Left lung (tissue), 4 donors: ENCODE measurements at regions not wholly inside any gene's neighbourhood (a gene's known extent, or its start where the extent isn't known, plus 50 kb on each side); places are given as distances from the start of the nearest gene placed in this dataset.
"Not testable (repeated sequence)": the region's sequence is repeated elsewhere in the genome, so short reads cannot be mapped to it uniquely, and the experiment has no call there.

Experiments used
- ATAC-seq: fragments of 200-7000 bp; cut with Tn5 transposase; one replicate; pipeline ENCODE4 v1.9.1; 2020; ENCODE audit warnings: moderate library complexity
- DNase-seq, 4 donors: peaks; one replicate each; pipeline ENCODE4 v3.0.0-alpha.2; 2013 to 2020
- H3K27ac ChIP-seq, 2 donors: fragments of 200-600 bp; sonication (generic) in 1 of 2; one replicate each; pipeline versions ENCODE4 v1.5.0 to v1.8.0; 2020 to 2021
- H3K27me3 ChIP-seq, 2 donors: fragments of 200-600 bp; sonication (generic) in 1 of 2; one replicate each; pipeline versions ENCODE4 v1.5.0 to v1.8.0; 2020 to 2021
- H3K36me3 ChIP-seq, 2 donors: fragments of 200-600 bp; sonication (generic) in 1 of 2; one replicate each; pipeline versions ENCODE4 v1.5.0 to v1.8.0; 2020 to 2021
- H3K4me1 ChIP-seq, 2 donors: fragments of 200-600 bp; one replicate each; pipeline ENCODE4 v1.8.0; 2021
- H3K4me3 ChIP-seq, 2 donors: fragments of 200-600 bp; sonication (generic) in 1 of 2; one replicate each; pipeline versions ENCODE4 v1.5.0 to v1.8.0; 2020 to 2021; ENCODE audit warnings: mild to moderate bottlenecking in 1 of 2
- H3K9me3 ChIP-seq, 2 donors: fragments of 200-600 bp; sonication (generic) in 1 of 2; one replicate each; pipeline versions ENCODE4 v1.5.0 to v1.8.0; 2020 to 2021
- CTCF ChIP-seq, 2 donors: fragments of 200-600 bp; sonication (generic) in 1 of 2; IDR thresholded peaks; one replicate each; pipeline versions ENCODE4 v1.5.0 to v1.8.0; 2021; ENCODE audit warnings: antibody characterized with exemption in 2 of 2
- intact Hi-C, 2 donors: fragments of 100-400 bp; cut with DNase I; formaldehyde crosslinking; loops; one replicate each; pipeline versions ENCODE4 v1.11.2 to v1.14.2; 2022
- donor health status: DM: no; HTN: yes; CAD: no.
- donor health status: DM: no; HTN: no; CAD: no.

GRCh38 chr6:15817100-15817499 lies 154.3 kb upstream of the DTNBP1 start:
- DNase-seq (no peak), ATAC-seq (no peak)
- Histone ChIP-seq H3K36me3 (no peaks in the 10 kb centered on the region), H3K27me3 (no peaks in the 10 kb centered on the region), H3K9me3 (no peaks in the 10 kb centered on the region), H3K27ac (no peak overlapping the region), H3K4me3 (no peak overlapping the region), H3K4me1 (no peaks in the 10 kb centered on the region)
- intact Hi-C loops, result no loop called here
- no peak for TF ChIP-seq CTCF (IDR thresholded peaks at IDR 0.05)

GRCh38 chr6:15816661-15817060 lies 153.8 kb upstream of the DTNBP1 start:
- no peak overlapping the region for H3K27ac ChIP-seq
- intact Hi-C loops, result no loop called here
- no peaks in the 10 kb centered on the region for H3K9me3 ChIP-seq
- ATAC-seq, result no peak
- TF ChIP-seq CTCF (IDR thresholded peaks at IDR 0.05), result no peak
- H3K36me3 ChIP-seq, result no peaks in the 10 kb centered on the region
- no peaks in the 10 kb centered on the region for H3K4me1 ChIP-seq
- DNase-seq, result no peak
- no peaks in the 10 kb centered on the region for H3K27me3 ChIP-seq
- no peak overlapping the region for H3K4me3 ChIP-seq

GRCh38 chr6:15813698-15814097 lies 150.9 kb upstream of the DTNBP1 start:
- intact Hi-C loops, H3K27me3 ChIP-seq, ATAC-seq, H3K4me1 ChIP-seq, DNase-seq, H3K9me3 ChIP-seq, H3K27ac ChIP-seq, H3K4me3 ChIP-seq, H3K36me3 ChIP-seq: not testable (repeated sequence)

- ATAC-seq, result no peak
- no peaks in the 10 kb centered on the region for H3K27me3 ChIP-seq
- DNase-seq, result no peak
- H3K9me3 ChIP-seq, result no peaks in the 10 kb centered on the region
- no peak overlapping the region for H3K4me3 ChIP-seq
- H3K27ac ChIP-seq, result no peak overlapping the region
- intact Hi-C loops, result no loop called here
- H3K4me1 ChIP-seq, result no peaks in the 10 kb centered on the region
- H3K36me3 ChIP-seq, result no peaks in the 10 kb centered on the region
- TF ChIP-seq CTCF (IDR thresholded peaks at IDR 0.05), result no peak
Observed at GRCh38 chr6:15811107-15811506, 148.3 kb upstream of the DTNBP1 start.

GRCh38 chr6:15810618-15811017 lies 147.8 kb upstream of the DTNBP1 start:
- no peak overlapping the region for H3K27ac ChIP-seq
- H3K4me1 ChIP-seq, result no peaks in the 10 kb centered on the region
- intact Hi-C loops, result no loop called here
- no peak overlapping the region for H3K4me3 ChIP-seq
- no peaks in the 10 kb centered on the region for H3K27me3 ChIP-seq
- no peaks in the 10 kb centered on the region for H3K36me3 ChIP-seq
- TF ChIP-seq CTCF (IDR thresholded peaks at IDR 0.05), result no peak
- DNase-seq (no peak), ATAC-seq (no peak)
- no peaks in the 10 kb centered on the region for H3K9me3 ChIP-seq

- no peak for TF ChIP-seq CTCF (IDR thresholded peaks at IDR 0.05)
- no peaks in the 10 kb centered on the region for H3K27me3 ChIP-seq
- no peak overlapping the region for H3K4me3 ChIP-seq
- no peaks in the 10 kb centered on the region for H3K9me3 ChIP-seq
- H3K27ac ChIP-seq, result no peak overlapping the region
- ATAC-seq (no peak), DNase-seq (no peak)
- H3K4me1 ChIP-seq, result no peaks in the 10 kb centered on the region
- H3K36me3 ChIP-seq, result no peaks in the 10 kb centered on the region
- intact Hi-C loops, result no loop called here
Observed at GRCh38 chr6:15809367-15809766, 146.5 kb upstream of the DTNBP1 start.
